ENCODE measurements at regions not wholly inside any gene's neighbourhood (a gene's known extent, or its start where the extent isn't known, plus 50 kb on each side); places are given as distances from the start of the nearest gene placed in this dataset.

GRCh38 chr7:85488406-85488805 lies 301.6 kb upstream of the SEMA3D start:
- Histone ChIP-seq H3K27ac (ENCODE audit: low read length) (no peak overlapping the region), H3K9ac (ENCODE audit: low read depth, low read length) (no peak overlapping the region), H3K4me2 (ENCODE audit: insufficient read depth, low read length) (no peak overlapping the region), H3K4me3 (ENCODE audit: low read depth in 1 of 2, low read length in 2 of 2) (no peak overlapping the region), H3K4me1 (ENCODE audit: insufficient read depth, low read length) (no peaks in the 10 kb centered on the region), H2AFZ (ENCODE audit: low read depth, low read length) (no peak overlapping the region), H3K27me3 (ENCODE audit: insufficient read depth, low read length, poor library complexity) (no peaks in the 10 kb centered on the region), H3K36me3 (ENCODE audit: insufficient read depth, low read length) (no peaks in the 10 kb centered on the region), H4K20me1 (ENCODE audit: insufficient read depth, low read length) (no peaks in the 10 kb centered on the region), H3K79me2 (ENCODE audit: insufficient read depth, low read length) (no peaks in the 10 kb centered on the region), H3K9me3 (ENCODE audit: insufficient read depth, low read length, severe bottlenecking) (no peaks in the 10 kb centered on the region)
- ATAC-seq (ENCODE audit: insufficient read depth, low read depth): no peak
- DNase-seq: no peak
- TF ChIP-seq, protein P1, sequence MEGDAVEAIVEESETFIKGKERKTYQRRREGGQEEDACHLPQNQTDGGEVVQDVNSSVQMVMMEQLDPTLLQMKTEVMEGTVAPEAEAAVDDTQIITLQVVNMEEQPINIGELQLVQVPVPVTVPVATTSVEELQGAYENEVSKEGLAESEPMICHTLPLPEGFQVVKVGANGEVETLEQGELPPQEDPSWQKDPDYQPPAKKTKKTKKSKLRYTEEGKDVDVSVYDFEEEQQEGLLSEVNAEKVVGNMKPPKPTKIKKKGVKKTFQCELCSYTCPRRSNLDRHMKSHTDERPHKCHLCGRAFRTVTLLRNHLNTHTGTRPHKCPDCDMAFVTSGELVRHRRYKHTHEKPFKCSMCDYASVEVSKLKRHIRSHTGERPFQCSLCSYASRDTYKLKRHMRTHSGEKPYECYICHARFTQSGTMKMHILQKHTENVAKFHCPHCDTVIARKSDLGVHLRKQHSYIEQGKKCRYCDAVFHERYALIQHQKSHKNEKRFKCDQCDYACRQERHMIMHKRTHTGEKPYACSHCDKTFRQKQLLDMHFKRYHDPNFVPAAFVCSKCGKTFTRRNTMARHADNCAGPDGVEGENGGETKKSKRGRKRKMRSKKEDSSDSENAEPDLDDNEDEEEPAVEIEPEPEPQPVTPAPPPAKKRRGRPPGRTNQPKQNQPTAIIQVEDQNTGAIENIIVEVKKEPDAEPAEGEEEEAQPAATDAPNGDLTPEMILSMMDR (IDR thresholded peaks at IDR 0.05; ENCODE audit: borderline replicate concordance, extremely low read depth, low read length, poor library complexity, severe bottlenecking): no peak
- no peak for TF ChIP-seq EZH2 (IDR thresholded peaks at IDR 0.05; ENCODE audit: borderline replicate concordance, low read depth, low read length, severe bottlenecking)

DNA sequence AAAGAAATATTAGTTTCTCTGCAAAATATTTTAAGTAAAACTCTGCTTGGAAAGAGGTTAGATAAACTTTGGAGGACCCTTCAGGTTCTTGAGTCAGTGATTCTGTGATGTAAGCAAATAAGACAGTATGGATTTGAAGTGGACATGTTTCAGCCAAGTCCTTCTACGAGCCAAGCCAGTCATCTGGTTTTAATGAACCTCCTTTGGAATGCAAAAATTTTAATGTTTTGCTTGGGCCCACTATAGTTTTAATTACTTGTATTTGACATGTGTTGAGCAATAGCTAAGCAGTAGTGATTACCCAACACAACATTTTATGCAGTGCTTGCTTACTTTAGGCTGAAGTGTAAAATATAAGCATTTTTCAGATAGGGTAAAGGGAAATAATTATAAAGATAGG lies 296.3 kb upstream of the SEMA3D start:
- TF ChIP-seq, protein P1 (IDR thresholded peaks at IDR 0.05; ENCODE audit: borderline replicate concordance, extremely low read depth, low read length, poor library complexity, severe bottlenecking): no peak
- TF ChIP-seq EZH2 (IDR thresholded peaks at IDR 0.05; ENCODE audit: borderline replicate concordance, low read depth, low read length, severe bottlenecking): no peak

GRCh38 chr7:85480666-85481065 lies 293.8 kb upstream of the SEMA3D start:
- no peaks in the 10 kb centered on the region for H3K4me1 ChIP-seq (ENCODE audit: insufficient read depth, low read length)
- no peak for DNase-seq
- no peaks in the 10 kb centered on the region for H3K79me2 ChIP-seq (ENCODE audit: insufficient read depth, low read length)
- H3K27me3 ChIP-seq (ENCODE audit: insufficient read depth, low read length, poor library complexity): no peaks in the 10 kb centered on the region
- TF ChIP-seq, protein P1 (IDR thresholded peaks at IDR 0.05; ENCODE audit: borderline replicate concordance, extremely low read depth, low read length, poor library complexity, severe bottlenecking): no peak
- TF ChIP-seq EZH2 (IDR thresholded peaks at IDR 0.05; ENCODE audit: borderline replicate concordance, low read depth, low read length, severe bottlenecking): no peak
- no peaks in the 10 kb centered on the region for H4K20me1 ChIP-seq (ENCODE audit: insufficient read depth, low read length)
- no peak overlapping the region for H3K4me3 ChIP-seq (ENCODE audit: low read depth in 1 of 2, low read length in 2 of 2)
- no peak overlapping the region for H3K27ac ChIP-seq (ENCODE audit: low read length)
- no peaks in the 10 kb centered on the region for H3K36me3 ChIP-seq (ENCODE audit: insufficient read depth, low read length)
- H3K9me3 ChIP-seq (ENCODE audit: insufficient read depth, low read length, severe bottlenecking): no peaks in the 10 kb centered on the region
- H3K9ac ChIP-seq (ENCODE audit: low read depth, low read length): no peak overlapping the region
- H3K4me2 ChIP-seq (ENCODE audit: insufficient read depth, low read length): no peak overlapping the region
- H2AFZ ChIP-seq (ENCODE audit: low read depth, low read length): no peak overlapping the region
- no peak for ATAC-seq (ENCODE audit: insufficient read depth, low read depth)

More for the DNA sequence above, 296.3 kb upstream of the SEMA3D start:
- H3K9ac ChIP-seq (ENCODE audit: low read depth, low read length): no peak overlapping the region
- no peaks in the 10 kb centered on the region for H3K36me3 ChIP-seq (ENCODE audit: insufficient read depth, low read length)
- H2AFZ ChIP-seq (ENCODE audit: low read depth, low read length): no peak overlapping the region
- no peak overlapping the region for H3K4me2 ChIP-seq (ENCODE audit: insufficient read depth, low read length)
- H3K4me3 ChIP-seq (ENCODE audit: low read depth in 1 of 2, low read length in 2 of 2): no peak overlapping the region
- no peak for ATAC-seq (ENCODE audit: insufficient read depth, low read depth)
- no peaks in the 10 kb centered on the region for H4K20me1 ChIP-seq (ENCODE audit: insufficient read depth, low read length)
- no peak for DNase-seq
- no peaks in the 10 kb centered on the region for H3K79me2 ChIP-seq (ENCODE audit: insufficient read depth, low read length)
- no peaks in the 10 kb centered on the region for H3K27me3 ChIP-seq (ENCODE audit: insufficient read depth, low read length, poor library complexity)
- H3K4me1 ChIP-seq (ENCODE audit: insufficient read depth, low read length): no peaks in the 10 kb centered on the region
- no peak overlapping the region for H3K27ac ChIP-seq (ENCODE audit: low read length)
- no peaks in the 10 kb centered on the region for H3K9me3 ChIP-seq (ENCODE audit: insufficient read depth, low read length, severe bottlenecking)
